Esophagus muscularis mucosa (tissue), 4 donors: ENCODE measurements at regions not wholly inside any gene's neighbourhood (a gene's known extent, or its start where the extent isn't known, plus 50 kb on each side); places are given as distances from the start of the nearest gene placed in this dataset.

Experiments
- EP300 ChIP-seq: sonication (generic); formaldehyde crosslinking; IDR thresholded peaks from one replicate; pipeline ENCODE4 v1.6.1; 2017; ENCODE audit warnings: antibody characterized with exemption
- POLR2A ChIP-seq: fragments of 450-650 bp; IDR thresholded peaks from one replicate; pipeline ENCODE4 v1.6.1; 2017; ENCODE audit warnings: antibody characterized with exemption, moderate library complexity, mild to moderate bottlenecking, low read depth
- POLR2AphosphoS5 ChIP-seq, 2 donors: sonication (generic); formaldehyde crosslinking; IDR thresholded peaks; one replicate each; pipeline ENCODE4 v1.6.1; 2017; ENCODE audit warnings: antibody characterized with exemption in 2 of 2
- TF ChIP-seq, protein P1 (sequence below), 3 experiments: fragments of 200-600 bp in 2 of 3; fragments of 450-650 bp in 1 of 3; sonication (generic) in 2 of 3; IDR thresholded peaks; one replicate each; pipeline ENCODE4 v1.5.1; 2017 to 2019; ENCODE audit warnings: antibody characterized with exemption in 3 of 3, mild to moderate bottlenecking in 2 of 3, moderate library complexity in 1 of 3

DNA sequence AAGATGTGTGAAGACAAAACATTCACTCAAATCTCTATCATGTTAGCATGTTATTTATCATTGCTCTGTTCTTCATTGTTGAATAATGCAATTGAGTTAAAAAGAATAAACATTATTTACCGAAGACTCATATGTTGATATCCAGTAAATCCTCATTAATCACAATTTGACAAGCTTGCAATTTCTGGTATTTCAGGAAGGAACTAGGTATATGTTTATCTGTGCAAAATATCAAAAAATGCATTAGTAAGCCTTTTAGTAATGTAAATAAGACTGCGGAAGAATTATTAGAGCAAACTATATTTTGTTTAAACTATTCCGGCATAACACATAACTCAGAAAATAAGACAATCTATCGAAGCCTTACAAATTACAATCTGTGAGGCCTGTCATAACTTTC is 222.7 kb upstream of the NOVA1 start:
- TF ChIP-seq, protein P1, sequence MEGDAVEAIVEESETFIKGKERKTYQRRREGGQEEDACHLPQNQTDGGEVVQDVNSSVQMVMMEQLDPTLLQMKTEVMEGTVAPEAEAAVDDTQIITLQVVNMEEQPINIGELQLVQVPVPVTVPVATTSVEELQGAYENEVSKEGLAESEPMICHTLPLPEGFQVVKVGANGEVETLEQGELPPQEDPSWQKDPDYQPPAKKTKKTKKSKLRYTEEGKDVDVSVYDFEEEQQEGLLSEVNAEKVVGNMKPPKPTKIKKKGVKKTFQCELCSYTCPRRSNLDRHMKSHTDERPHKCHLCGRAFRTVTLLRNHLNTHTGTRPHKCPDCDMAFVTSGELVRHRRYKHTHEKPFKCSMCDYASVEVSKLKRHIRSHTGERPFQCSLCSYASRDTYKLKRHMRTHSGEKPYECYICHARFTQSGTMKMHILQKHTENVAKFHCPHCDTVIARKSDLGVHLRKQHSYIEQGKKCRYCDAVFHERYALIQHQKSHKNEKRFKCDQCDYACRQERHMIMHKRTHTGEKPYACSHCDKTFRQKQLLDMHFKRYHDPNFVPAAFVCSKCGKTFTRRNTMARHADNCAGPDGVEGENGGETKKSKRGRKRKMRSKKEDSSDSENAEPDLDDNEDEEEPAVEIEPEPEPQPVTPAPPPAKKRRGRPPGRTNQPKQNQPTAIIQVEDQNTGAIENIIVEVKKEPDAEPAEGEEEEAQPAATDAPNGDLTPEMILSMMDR (IDR thresholded peaks at IDR 0.05), result no peak
- no peak for TF ChIP-seq POLR2A
- TF ChIP-seq POLR2AphosphoS5 (IDR thresholded peaks at IDR 0.05), result no peak
- no peak for TF ChIP-seq EP300
